Panc1 (cell line): ENCODE measurements at regions not wholly inside any gene's neighbourhood (a gene's known extent, or its start where the extent isn't known, plus 50 kb on each side); places are given as distances from the start of the nearest gene placed in this dataset.

Experiments
- ATAC-seq: fragments of 200-7000 bp; cut with Tn5 transposase; 2 replicates; pipeline ENCODE4 v1.9.1; 2020; ENCODE audit warnings: mild to moderate bottlenecking, moderate library complexity
- BruUV-seq: library from RNA; stranded (reverse); fragments of 400-500 nt; replicated peaks from 2 replicates; lab custom pipeline; 2021; lab: Mats Ljungman, UMichigan
- CTCF ChIA-PET: fragments of 300-600 bp; sonication (Branson Sonifier 250); formaldehyde crosslinking; loops from one replicate; lab custom pipeline; 2022; ENCODE audit warnings: antibody characterized with exemption; lab: Charles Lee
- POLR2A ChIA-PET: fragments of 300-600 bp; sonication (Branson Sonifier 250); formaldehyde crosslinking; loops from one replicate; lab custom pipeline; 2022; ENCODE audit warnings: antibody characterized with exemption; lab: Charles Lee
- DNase-seq: peaks from one replicate; pipeline ENCODE4 v3.0.0-alpha.2; 2010; ENCODE audit warnings: low read depth, low spot score
- H3K27ac ChIP-seq: 2 replicates; pipeline ENCODE4 v1.5.1; 2011; ENCODE audit warnings: mild to moderate bottlenecking, low read length, inconsistent platforms
- H3K27me3 ChIP-seq: fragments of 200-500 bp; sonication (Bioruptor generic); 2 replicates; pipeline ENCODE4 v1.6.0; 2014; ENCODE audit warnings: low read length, inconsistent platforms; ENCODE audit not compliant: control insufficient read depth, insufficient read depth
- H3K36me3 ChIP-seq: fragments of 200-500 bp; sonication (Bioruptor generic); 2 replicates; pipeline ENCODE4 v1.5.1; 2014; ENCODE audit warnings: inconsistent platforms, mild to moderate bottlenecking, low read length, moderate library complexity; ENCODE audit not compliant: control insufficient read depth, insufficient read depth
- H3K4me1 ChIP-seq: 2 replicates; pipeline ENCODE4 v1.5.1; 2011; ENCODE audit warnings: inconsistent platforms, mild to moderate bottlenecking, low read length, moderate library complexity; ENCODE audit not compliant: control insufficient read depth, insufficient read depth
- H3K4me3 ChIP-seq, 2 experiments: 2 replicates each; pipeline ENCODE4 v1.5.1; 2011 to 2012; ENCODE audit warnings: low read depth in 2 of 2, low read length in 2 of 2, mild to moderate bottlenecking in 2 of 2, inconsistent platforms in 1 of 2, moderate library complexity in 1 of 2
- H3K9me3 ChIP-seq: fragments of 200-500 bp; sonication (Bioruptor generic); 2 replicates; pipeline ENCODE4 v1.5.1; 2014; ENCODE audit warnings: low read depth, mild to moderate bottlenecking, inconsistent platforms, low read length, moderate library complexity; ENCODE audit not compliant: control insufficient read depth, insufficient read depth
- POLR2AphosphoS5 ChIP-seq: IDR thresholded peaks from 2 replicates; pipeline ENCODE4 v1.6.1; 2012; ENCODE audit warnings: mild to moderate bottlenecking, low read depth, low read length, moderate library complexity
- SIN3A ChIP-seq: IDR thresholded peaks from 2 replicates; pipeline ENCODE4 v1.6.1; 2012; ENCODE audit warnings: low read depth, mild to moderate bottlenecking, low read length, moderate library complexity, borderline replicate concordance; ENCODE audit not compliant: insufficient read depth
- TCF7L2 ChIP-seq: IDR thresholded peaks from 2 replicates; pipeline ENCODE4 v1.6.1; 2011; ENCODE audit warnings: mild to moderate bottlenecking, low read depth, low read length, inconsistent platforms
- in situ Hi-C: cut with HindIII; loops from 2 replicates; pipeline ENCODE4 v1.10.0; 2016; ENCODE audit warnings: low sequenced_read_pairs, low pct_unique_long_range_greater_than_20kb
- intact Hi-C: fragments of 100-400 bp; cut with micrococcal nuclease; formaldehyde crosslinking; loops from one replicate; pipeline ENCODE4 v1.10.0; 2022; ENCODE audit not compliant: unreplicated experiment
- TF ChIP-seq, protein P1 (sequence below): fragments of 450-650 bp; IDR thresholded peaks from 2 replicates; pipeline ENCODE4 v1.5.1; 2017; ENCODE audit warnings: mild to moderate bottlenecking
- TF ChIP-seq, protein P2 (sequence below), 2 experiments: IDR thresholded peaks; 2 replicates each; pipeline ENCODE4 v1.6.1; 2011 to 2012; ENCODE audit warnings: low read depth in 2 of 2, control low read depth in 1 of 2, low read length in 1 of 2, mild to moderate bottlenecking in 1 of 2, moderate library complexity in 1 of 2; ENCODE audit not compliant: insufficient read depth in 1 of 2

DNA sequence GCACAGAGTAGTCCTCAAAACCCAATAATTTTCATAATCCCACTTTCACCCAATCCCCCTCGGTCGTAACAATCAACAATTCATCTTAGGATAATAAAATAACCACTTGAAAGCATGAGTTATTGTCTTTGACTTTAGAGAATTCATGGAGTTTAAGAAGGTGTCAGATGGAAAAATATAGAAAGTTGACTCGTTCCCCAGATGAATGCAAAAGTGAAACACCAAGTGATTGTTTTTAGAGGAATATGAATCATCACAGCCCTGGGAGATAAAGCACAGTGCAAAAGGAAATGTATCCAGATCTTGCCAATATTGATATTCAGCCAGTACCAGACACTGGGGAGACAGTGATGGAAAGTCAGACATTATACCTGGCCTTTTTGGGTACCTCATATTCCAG is 860.5 kb downstream of the DHX35 start:
- in situ Hi-C loops = no loop called here
- POLR2A ChIA-PET = no interaction called here
- no peak for ATAC-seq

DNA sequence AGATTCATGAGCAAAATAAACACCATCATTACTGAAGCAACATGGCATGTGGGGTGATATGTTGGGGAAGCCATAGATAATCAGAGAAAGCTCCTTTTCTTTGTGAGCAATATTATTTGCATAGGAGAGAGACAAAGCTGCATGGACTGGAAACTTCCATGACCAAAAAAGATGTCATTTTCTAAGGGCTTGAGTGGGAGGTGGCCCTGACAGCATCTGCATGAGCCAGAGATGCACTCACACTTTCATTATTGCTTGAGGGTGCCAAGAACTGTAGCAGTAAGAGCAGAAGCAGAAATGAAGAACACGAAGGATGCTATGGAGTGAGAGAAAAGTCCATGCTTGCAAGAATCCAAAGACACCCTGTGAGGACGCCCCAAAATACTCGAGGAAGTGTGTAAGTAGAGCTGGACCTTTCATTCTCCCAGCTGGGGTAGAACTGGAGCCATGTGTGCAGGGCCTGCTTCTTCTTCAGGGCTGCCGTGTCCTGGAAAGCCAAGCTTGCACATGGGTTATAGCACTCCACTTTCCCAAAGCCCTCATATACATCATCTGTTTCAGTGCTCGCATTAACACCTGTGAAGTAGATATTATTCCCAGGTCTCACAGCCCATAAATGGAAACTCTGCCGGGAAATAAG is 851.2 kb downstream of the DHX35 start:
- H3K9me3 ChIP-seq = no peaks in the 10 kb centered on the region
- H3K27ac ChIP-seq = no peak overlapping the region
- ChIA-PET POLR2A (no interaction called here), CTCF (no interaction called here)
- H3K36me3 ChIP-seq = no peaks in the 10 kb centered on the region
- TF ChIP-seq, protein P1, sequence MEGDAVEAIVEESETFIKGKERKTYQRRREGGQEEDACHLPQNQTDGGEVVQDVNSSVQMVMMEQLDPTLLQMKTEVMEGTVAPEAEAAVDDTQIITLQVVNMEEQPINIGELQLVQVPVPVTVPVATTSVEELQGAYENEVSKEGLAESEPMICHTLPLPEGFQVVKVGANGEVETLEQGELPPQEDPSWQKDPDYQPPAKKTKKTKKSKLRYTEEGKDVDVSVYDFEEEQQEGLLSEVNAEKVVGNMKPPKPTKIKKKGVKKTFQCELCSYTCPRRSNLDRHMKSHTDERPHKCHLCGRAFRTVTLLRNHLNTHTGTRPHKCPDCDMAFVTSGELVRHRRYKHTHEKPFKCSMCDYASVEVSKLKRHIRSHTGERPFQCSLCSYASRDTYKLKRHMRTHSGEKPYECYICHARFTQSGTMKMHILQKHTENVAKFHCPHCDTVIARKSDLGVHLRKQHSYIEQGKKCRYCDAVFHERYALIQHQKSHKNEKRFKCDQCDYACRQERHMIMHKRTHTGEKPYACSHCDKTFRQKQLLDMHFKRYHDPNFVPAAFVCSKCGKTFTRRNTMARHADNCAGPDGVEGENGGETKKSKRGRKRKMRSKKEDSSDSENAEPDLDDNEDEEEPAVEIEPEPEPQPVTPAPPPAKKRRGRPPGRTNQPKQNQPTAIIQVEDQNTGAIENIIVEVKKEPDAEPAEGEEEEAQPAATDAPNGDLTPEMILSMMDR = no peak
- TF ChIP-seq, protein P2, sequence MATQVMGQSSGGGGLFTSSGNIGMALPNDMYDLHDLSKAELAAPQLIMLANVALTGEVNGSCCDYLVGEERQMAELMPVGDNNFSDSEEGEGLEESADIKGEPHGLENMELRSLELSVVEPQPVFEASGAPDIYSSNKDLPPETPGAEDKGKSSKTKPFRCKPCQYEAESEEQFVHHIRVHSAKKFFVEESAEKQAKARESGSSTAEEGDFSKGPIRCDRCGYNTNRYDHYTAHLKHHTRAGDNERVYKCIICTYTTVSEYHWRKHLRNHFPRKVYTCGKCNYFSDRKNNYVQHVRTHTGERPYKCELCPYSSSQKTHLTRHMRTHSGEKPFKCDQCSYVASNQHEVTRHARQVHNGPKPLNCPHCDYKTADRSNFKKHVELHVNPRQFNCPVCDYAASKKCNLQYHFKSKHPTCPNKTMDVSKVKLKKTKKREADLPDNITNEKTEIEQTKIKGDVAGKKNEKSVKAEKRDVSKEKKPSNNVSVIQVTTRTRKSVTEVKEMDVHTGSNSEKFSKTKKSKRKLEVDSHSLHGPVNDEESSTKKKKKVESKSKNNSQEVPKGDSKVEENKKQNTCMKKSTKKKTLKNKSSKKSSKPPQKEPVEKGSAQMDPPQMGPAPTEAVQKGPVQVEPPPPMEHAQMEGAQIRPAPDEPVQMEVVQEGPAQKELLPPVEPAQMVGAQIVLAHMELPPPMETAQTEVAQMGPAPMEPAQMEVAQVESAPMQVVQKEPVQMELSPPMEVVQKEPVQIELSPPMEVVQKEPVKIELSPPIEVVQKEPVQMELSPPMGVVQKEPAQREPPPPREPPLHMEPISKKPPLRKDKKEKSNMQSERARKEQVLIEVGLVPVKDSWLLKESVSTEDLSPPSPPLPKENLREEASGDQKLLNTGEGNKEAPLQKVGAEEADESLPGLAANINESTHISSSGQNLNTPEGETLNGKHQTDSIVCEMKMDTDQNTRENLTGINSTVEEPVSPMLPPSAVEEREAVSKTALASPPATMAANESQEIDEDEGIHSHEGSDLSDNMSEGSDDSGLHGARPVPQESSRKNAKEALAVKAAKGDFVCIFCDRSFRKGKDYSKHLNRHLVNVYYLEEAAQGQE (IDR thresholded peaks at IDR 0.05; ENCODE audit: insufficient read depth in 1 of 2, low read depth in 2 of 2, low read length in 1 of 2) = no peak
- TF ChIP-seq POLR2AphosphoS5 (no peak), TCF7L2 (no peak), SIN3A (no peak)
- no peaks in the 10 kb centered on the region for H3K4me1 ChIP-seq
- no TSS peak for BruUV-seq
- no peak overlapping the region for H3K4me3 ChIP-seq
- DNase-seq (no peak), ATAC-seq (no peak)
- H3K27me3 ChIP-seq = no peaks in the 10 kb centered on the region
- intact Hi-C loops = no loop called here
- in situ Hi-C loops = no loop called here

More for the DNA sequence above, 860.5 kb downstream of the DHX35 start:
- Histone ChIP-seq H3K4me3 (no peak overlapping the region), H3K9me3 (no peaks in the 10 kb centered on the region), H3K4me1 (no peaks in the 10 kb centered on the region), H3K27ac (no peak overlapping the region), H3K36me3 (no peaks in the 10 kb centered on the region), H3K27me3 (no peaks in the 10 kb centered on the region)
- no peak for DNase-seq
- TF ChIP-seq SIN3A = no peak
- TF ChIP-seq, protein P1 = no peak
- TF ChIP-seq, protein P2 (IDR thresholded peaks at IDR 0.05; ENCODE audit: insufficient read depth in 1 of 2, low read depth in 2 of 2, low read length in 1 of 2) = no peak
- no peak for TF ChIP-seq TCF7L2
- TF ChIP-seq POLR2AphosphoS5 = no peak
- no TSS peak for BruUV-seq
- CTCF ChIA-PET = no interaction called here
- intact Hi-C loops = no loop called here
